ENCODE measurements at regions not wholly inside any gene's neighbourhood (a gene's known extent, or its start where the extent isn't known, plus 50 kb on each side); places are given as distances from the start of the nearest gene placed in this dataset.

DNA sequence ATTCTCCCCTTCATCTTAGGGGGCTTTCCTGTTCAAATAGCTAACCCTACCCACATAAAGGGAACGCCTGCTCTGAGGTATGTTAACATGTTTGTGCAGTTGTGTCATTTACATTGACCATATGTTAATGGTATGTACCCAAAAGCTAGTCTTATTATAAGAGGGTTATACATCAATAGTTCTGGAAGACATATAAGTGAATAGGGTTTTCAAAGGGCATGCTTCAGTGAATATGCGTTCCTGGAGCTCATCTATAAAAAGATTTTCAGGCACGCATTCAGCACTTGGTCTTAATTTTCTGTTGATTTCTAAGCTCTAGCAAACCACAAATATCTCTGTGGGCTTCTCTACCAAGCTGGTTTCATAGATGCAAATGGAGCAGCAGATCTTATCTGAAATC lies 766.1 kb downstream of the IRX1 start:
- TF ChIP-seq POLR2A (IDR thresholded peaks at IDR 0.05) (no peak), EP300 (IDR thresholded peaks at IDR 0.05) (no peak)
- TF ChIP-seq, protein P1, sequence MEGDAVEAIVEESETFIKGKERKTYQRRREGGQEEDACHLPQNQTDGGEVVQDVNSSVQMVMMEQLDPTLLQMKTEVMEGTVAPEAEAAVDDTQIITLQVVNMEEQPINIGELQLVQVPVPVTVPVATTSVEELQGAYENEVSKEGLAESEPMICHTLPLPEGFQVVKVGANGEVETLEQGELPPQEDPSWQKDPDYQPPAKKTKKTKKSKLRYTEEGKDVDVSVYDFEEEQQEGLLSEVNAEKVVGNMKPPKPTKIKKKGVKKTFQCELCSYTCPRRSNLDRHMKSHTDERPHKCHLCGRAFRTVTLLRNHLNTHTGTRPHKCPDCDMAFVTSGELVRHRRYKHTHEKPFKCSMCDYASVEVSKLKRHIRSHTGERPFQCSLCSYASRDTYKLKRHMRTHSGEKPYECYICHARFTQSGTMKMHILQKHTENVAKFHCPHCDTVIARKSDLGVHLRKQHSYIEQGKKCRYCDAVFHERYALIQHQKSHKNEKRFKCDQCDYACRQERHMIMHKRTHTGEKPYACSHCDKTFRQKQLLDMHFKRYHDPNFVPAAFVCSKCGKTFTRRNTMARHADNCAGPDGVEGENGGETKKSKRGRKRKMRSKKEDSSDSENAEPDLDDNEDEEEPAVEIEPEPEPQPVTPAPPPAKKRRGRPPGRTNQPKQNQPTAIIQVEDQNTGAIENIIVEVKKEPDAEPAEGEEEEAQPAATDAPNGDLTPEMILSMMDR (IDR thresholded peaks at IDR 0.05), result no peak
